Smooth muscle cell (in vitro differentiated cells): ENCODE measurements at regions not wholly inside any gene's neighbourhood (a gene's known extent, or its start where the extent isn't known, plus 50 kb on each side); places are given as distances from the start of the nearest gene placed in this dataset.
A peak's percentile ranks its signal among the peaks of the same experiment; 100 is the strongest.

Source experiments
- DNase-seq: peaks from one replicate; lab custom pipeline; 2025; ENCODE audit not compliant: unreplicated experiment; lab: John Stamatoyannopoulos, UW
- H2AFZ ChIP-seq: fragments of 200-600 bp; sonication (generic); 2 replicates; pipeline ENCODE4 v1.6.0; 2016; ENCODE audit warnings: antibody characterized with exemption, low read depth, mild to moderate bottlenecking
- H3F3A ChIP-seq: fragments of 200-600 bp; sonication (generic); 2 replicates; pipeline ENCODE4 v1.6.0; 2017; ENCODE audit warnings: antibody characterized with exemption, low read depth
- H3K27ac ChIP-seq: fragments of 200-600 bp; sonication (generic); 2 replicates; pipeline ENCODE4 v1.5.1; 2016; ENCODE audit warnings: low read depth, mild to moderate bottlenecking
- H3K27me3 ChIP-seq: fragments of 200-600 bp; sonication (generic); 2 replicates; pipeline ENCODE4 v1.6.1; 2016; ENCODE audit warnings: low read depth, mild to moderate bottlenecking
- H3K36me3 ChIP-seq: fragments of 200-600 bp; sonication (generic); 2 replicates; pipeline ENCODE4 v1.5.1; 2016; ENCODE audit warnings: low read depth
- H3K4me1 ChIP-seq: fragments of 200-600 bp; sonication (generic); 2 replicates; pipeline ENCODE4 v1.5.1; 2016; ENCODE audit warnings: low read depth
- H3K4me2 ChIP-seq: fragments of 200-600 bp; sonication (generic); 2 replicates; pipeline ENCODE4 v1.6.0; 2016; ENCODE audit warnings: mild to moderate bottlenecking
- H3K4me3 ChIP-seq: fragments of 200-600 bp; sonication (generic); 2 replicates; pipeline ENCODE4 v1.5.1; 2016; ENCODE audit warnings: mild to moderate bottlenecking
- H3K79me2 ChIP-seq: fragments of 200-600 bp; sonication (generic); 2 replicates; pipeline ENCODE4 v1.6.0; 2016; ENCODE audit warnings: low read depth, mild to moderate bottlenecking
- H3K9ac ChIP-seq: fragments of 200-600 bp; sonication (generic); 2 replicates; pipeline ENCODE4 v1.6.0; 2016; ENCODE audit warnings: low read depth
- H3K9me3 ChIP-seq: fragments of 200-600 bp; sonication (generic); replicated peaks from 2 replicates; pipeline ENCODE4 v1.5.1; 2016; ENCODE audit warnings: low read depth
- H4K20me1 ChIP-seq: fragments of 200-600 bp; sonication (generic); 2 replicates; pipeline ENCODE4 v1.6.0; 2016; ENCODE audit warnings: low read depth
- WGBS: methylation state at CpG from one replicate; pipeline ENCODE4 v1.1.7; 2016; ENCODE audit warnings: low lambda C conversion rate; 5-methylcytosine and 5-hydroxymethylcytosine counted together
- TF ChIP-seq, protein P1 (sequence below): fragments of 200-600 bp; sonication (generic); IDR thresholded peaks from 2 replicates; pipeline ENCODE4 v1.5.1; 2017; ENCODE audit warnings: borderline replicate concordance, mild to moderate bottlenecking, antibody characterized with exemption; ENCODE audit not compliant: insufficient read depth, poor library complexity, severe bottlenecking

DNA sequence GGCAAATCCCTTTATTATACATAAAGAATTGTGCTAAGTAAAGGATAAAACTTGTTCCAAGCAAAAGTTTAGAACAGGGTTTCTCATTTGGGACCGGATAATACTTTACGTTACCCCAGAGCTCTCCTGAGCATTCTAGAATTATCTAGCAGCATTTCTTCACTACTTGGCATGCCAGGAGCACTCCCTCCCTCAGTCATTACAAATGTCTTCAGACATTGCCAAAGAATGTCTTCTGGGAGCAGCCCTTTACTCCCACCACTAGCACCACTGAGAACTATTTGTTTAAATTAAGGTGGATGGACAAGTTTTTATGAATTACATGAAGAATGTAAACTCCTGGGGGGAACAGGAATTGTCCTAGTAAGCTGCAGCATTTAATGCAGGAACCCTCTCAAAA lies 516.4 kb downstream of the GBE1 start:
- DNase-seq = no peak
- TF ChIP-seq, protein P1, sequence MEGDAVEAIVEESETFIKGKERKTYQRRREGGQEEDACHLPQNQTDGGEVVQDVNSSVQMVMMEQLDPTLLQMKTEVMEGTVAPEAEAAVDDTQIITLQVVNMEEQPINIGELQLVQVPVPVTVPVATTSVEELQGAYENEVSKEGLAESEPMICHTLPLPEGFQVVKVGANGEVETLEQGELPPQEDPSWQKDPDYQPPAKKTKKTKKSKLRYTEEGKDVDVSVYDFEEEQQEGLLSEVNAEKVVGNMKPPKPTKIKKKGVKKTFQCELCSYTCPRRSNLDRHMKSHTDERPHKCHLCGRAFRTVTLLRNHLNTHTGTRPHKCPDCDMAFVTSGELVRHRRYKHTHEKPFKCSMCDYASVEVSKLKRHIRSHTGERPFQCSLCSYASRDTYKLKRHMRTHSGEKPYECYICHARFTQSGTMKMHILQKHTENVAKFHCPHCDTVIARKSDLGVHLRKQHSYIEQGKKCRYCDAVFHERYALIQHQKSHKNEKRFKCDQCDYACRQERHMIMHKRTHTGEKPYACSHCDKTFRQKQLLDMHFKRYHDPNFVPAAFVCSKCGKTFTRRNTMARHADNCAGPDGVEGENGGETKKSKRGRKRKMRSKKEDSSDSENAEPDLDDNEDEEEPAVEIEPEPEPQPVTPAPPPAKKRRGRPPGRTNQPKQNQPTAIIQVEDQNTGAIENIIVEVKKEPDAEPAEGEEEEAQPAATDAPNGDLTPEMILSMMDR = no peak
- no peak overlapping the region for H2AFZ ChIP-seq
- no peaks in the 10 kb centered on the region for H3K79me2 ChIP-seq
- H3K9me3 ChIP-seq = no peaks in the 10 kb centered on the region
- no peaks in the 10 kb centered on the region for H3K27me3 ChIP-seq
- no peaks in the 10 kb centered on the region for H3K36me3 ChIP-seq
- no peak overlapping the region for H3K4me2 ChIP-seq
- no peaks in the 10 kb centered on the region for H3K4me1 ChIP-seq
- H3K4me3 ChIP-seq = no peak overlapping the region
- WGBS = 90% methylated on average over 2 of the region's 2 CpGs
- no peaks in the 10 kb centered on the region for H3F3A ChIP-seq
- no peak overlapping the region for H3K9ac ChIP-seq
- H3K27ac ChIP-seq = no peak overlapping the region
- no peaks in the 10 kb centered on the region for H4K20me1 ChIP-seq

DNA sequence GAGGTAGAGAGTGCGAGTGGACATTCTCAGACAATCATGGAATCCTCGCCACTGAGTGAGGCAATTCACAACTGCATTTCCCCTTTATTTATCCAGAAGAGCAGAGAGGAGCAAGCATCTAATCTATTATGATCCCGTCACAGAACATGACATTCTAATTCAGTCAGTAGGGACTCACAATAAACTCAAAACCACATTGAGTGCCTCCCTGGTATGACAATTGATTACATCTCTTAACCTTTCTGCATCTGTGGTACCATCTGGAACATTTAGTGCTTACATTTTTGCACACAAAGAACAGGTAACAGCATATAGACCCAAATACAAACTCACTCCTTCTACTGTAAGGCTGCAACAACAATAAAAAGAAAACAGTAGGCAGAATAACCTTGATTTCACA lies 517.2 kb downstream of the GBE1 start:
- TF ChIP-seq, protein P1 = no peak
- Histone ChIP-seq H4K20me1 (no peaks in the 10 kb centered on the region), H3K9ac (no peak overlapping the region), H2AFZ (no peak overlapping the region), H3K27ac (no peak overlapping the region), H3F3A (no peaks in the 10 kb centered on the region), H3K36me3 (no peaks in the 10 kb centered on the region), H3K9me3 (no peaks in the 10 kb centered on the region), H3K27me3 (no peaks in the 10 kb centered on the region), H3K79me2 (no peaks in the 10 kb centered on the region), H3K4me2 (no peak overlapping the region), H3K4me1 (no peaks in the 10 kb centered on the region), H3K4me3 (no peak overlapping the region)
- no peak for DNase-seq
- 89% methylated on average over 3 of the region's 3 CpGs for WGBS

DNA sequence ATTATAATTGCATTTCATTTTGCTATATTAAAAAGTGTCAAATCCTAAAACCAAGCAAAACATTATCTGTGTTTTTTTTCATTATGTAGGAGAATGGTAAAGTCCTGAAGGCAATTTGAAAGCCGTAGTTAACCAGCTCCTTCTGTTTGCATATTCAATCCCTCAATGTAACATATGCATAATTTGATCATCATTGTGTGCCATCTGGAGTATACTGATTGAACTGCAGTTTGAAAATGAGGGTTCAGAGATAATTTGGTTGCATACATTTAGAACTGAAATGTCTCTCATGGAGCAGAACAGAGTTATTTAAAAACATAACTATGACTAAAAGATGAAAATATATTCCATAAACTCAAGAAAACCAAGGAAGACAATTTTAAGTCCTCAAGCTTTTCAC lies 518.6 kb downstream of the GBE1 start:
- H3F3A ChIP-seq = no peaks in the 10 kb centered on the region
- no peaks in the 10 kb centered on the region for H3K79me2 ChIP-seq
- H3K4me3 ChIP-seq = no peak overlapping the region
- TF ChIP-seq, protein P1 = peak; percentile 41
- H3K4me2 ChIP-seq = no peak overlapping the region
- H3K9me3 ChIP-seq = no peaks in the 10 kb centered on the region
- H3K27me3 ChIP-seq = no peaks in the 10 kb centered on the region
- H3K4me1 ChIP-seq = no peaks in the 10 kb centered on the region
- no peaks in the 10 kb centered on the region for H3K36me3 ChIP-seq
- no peak overlapping the region for H2AFZ ChIP-seq
- no peak for DNase-seq
- H3K27ac ChIP-seq = no peak overlapping the region
- no peaks in the 10 kb centered on the region for H4K20me1 ChIP-seq
- 74% methylated on average over 1 of the region's 1 CpG for WGBS
- H3K9ac ChIP-seq = no peak overlapping the region

DNA sequence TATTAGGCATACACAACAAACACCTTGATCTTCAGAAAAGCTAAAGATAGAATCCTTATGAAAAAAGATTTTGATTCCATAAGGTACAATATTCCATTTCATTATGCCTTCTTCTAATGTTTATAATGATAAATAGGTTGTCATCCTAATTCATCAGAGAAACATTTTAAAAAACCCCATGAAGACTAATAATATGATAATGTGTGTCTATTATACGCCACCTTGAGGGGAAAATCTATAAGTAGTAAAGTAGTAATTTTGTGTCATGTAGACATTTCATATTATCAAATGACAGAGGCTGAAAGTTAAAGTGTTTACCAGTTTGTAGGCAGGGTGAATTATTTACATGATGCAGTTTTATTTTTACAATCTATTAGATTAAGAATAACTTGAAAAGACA lies 524.3 kb downstream of the GBE1 start:
- Histone ChIP-seq H3K27me3 (no peaks in the 10 kb centered on the region), H4K20me1 (no peaks in the 10 kb centered on the region), H2AFZ (no peak overlapping the region), H3K4me1 (no peaks in the 10 kb centered on the region), H3K4me2 (no peak overlapping the region), H3K9ac (no peak overlapping the region), H3K27ac (no peak overlapping the region), H3K36me3 (no peaks in the 10 kb centered on the region), H3F3A (no peaks in the 10 kb centered on the region), H3K79me2 (no peaks in the 10 kb centered on the region), H3K9me3 (no peaks in the 10 kb centered on the region), H3K4me3 (no peak overlapping the region)
- TF ChIP-seq, protein P1 = no peak
- WGBS = 94% methylated on average over 1 of the region's 1 CpG
- DNase-seq = no peak
